Right lobe of liver (tissue), 4 donors: ENCODE measurements at regions not wholly inside any gene's neighbourhood (a gene's known extent, or its start where the extent isn't known, plus 50 kb on each side); places are given as distances from the start of the nearest gene placed in this dataset.
"Not testable (repeated sequence)": the region's sequence is repeated elsewhere in the genome, so short reads cannot be mapped to it uniquely, and the experiment has no call there.

Experiments
- CTCF ChIP-seq, 4 donors: fragments of 200-600 bp in 3 of 4; fragments of 450-650 bp in 1 of 4; IDR thresholded peaks; one replicate each; pipeline versions ENCODE4 v1.5.1 to v1.8.0; 2016 to 2022; ENCODE audit warnings: antibody characterized with exemption in 4 of 4, mild to moderate bottlenecking in 2 of 4
- POLR2A ChIP-seq: fragments of 450-650 bp; IDR thresholded peaks from one replicate; pipeline ENCODE4 v1.6.1; 2017; ENCODE audit warnings: antibody characterized with exemption, mild to moderate bottlenecking
- donor health status: DM: no; HTN: no; CAD: no.
- donor health status: DM: no; HTN: no; CAD: no.
- donor health status: DM: no; HTN: yes; CAD: no.

GRCh38 chr16:32066016-32066651 lies 187.0 kb upstream of the TP53TG3D start:
- TF ChIP-seq POLR2A; CTCF (IDR thresholded peaks at IDR 0.05): not testable (repeated sequence)
